ENCODE measurements at regions not wholly inside any gene's neighbourhood (a gene's known extent, or its start where the extent isn't known, plus 50 kb on each side); places are given as distances from the start of the nearest gene placed in this dataset.

- TF ChIP-seq CTCF (IDR thresholded peaks at IDR 0.05; ENCODE audit: low read depth, low read length, missing control alignments), result no peak
- no peak overlapping the region for H3K27ac ChIP-seq
- H3K36me3 ChIP-seq (replicated peaks), result no peaks in the 10 kb centered on the region
- no peak for DNase-seq
- H3K4me3 ChIP-seq (ENCODE audit: low read depth, low read length), result no peak overlapping the region
- in situ Hi-C loops (cut with HindIII; ENCODE audit: low pct_ligation_motif_present, low sequenced_read_pairs), result no loop called here
- H3K27me3 ChIP-seq (replicated peaks), result no peaks in the 10 kb centered on the region
Observed at GRCh38 chr6:166692723-166693302, 65.8 kb upstream of the RPS6KA2 start.

- TF ChIP-seq CTCF (IDR thresholded peaks at IDR 0.05; ENCODE audit: low read depth, low read length, missing control alignments), result no peak
- Histone ChIP-seq H3K4me3 (ENCODE audit: low read depth, low read length) (no peak overlapping the region), H3K36me3 (replicated peaks) (no peaks in the 10 kb centered on the region), H3K27me3 (replicated peaks) (no peaks in the 10 kb centered on the region), H3K27ac (no peak overlapping the region)
- no peak for DNase-seq
- in situ Hi-C loops (cut with HindIII; ENCODE audit: low pct_ligation_motif_present, low sequenced_read_pairs), result no loop called here
Observed at GRCh38 chr6:166691746-166692145, 64.7 kb upstream of the RPS6KA2 start.

- Histone ChIP-seq H3K27me3 (replicated peaks) (no peaks in the 10 kb centered on the region), H3K27ac (no peak overlapping the region), H3K4me3 (ENCODE audit: low read depth, low read length) (no peak overlapping the region), H3K36me3 (replicated peaks) (no peaks in the 10 kb centered on the region)
- in situ Hi-C loops (cut with HindIII; ENCODE audit: low pct_ligation_motif_present, low sequenced_read_pairs), result no loop called here
- TF ChIP-seq CTCF (IDR thresholded peaks at IDR 0.05; ENCODE audit: low read depth, low read length, missing control alignments), result no peak
- peak; percentile 14 for DNase-seq
Observed at GRCh38 chr6:166691199-166691598, 64.1 kb upstream of the RPS6KA2 start.

- TF ChIP-seq CTCF (IDR thresholded peaks at IDR 0.05; ENCODE audit: low read depth, low read length, missing control alignments), result no peak
- Histone ChIP-seq H3K27ac (no peak overlapping the region), H3K36me3 (replicated peaks) (no peaks in the 10 kb centered on the region), H3K4me3 (ENCODE audit: low read depth, low read length) (no peak overlapping the region), H3K27me3 (replicated peaks) (no peaks in the 10 kb centered on the region)
- in situ Hi-C loops (cut with HindIII; ENCODE audit: low pct_ligation_motif_present, low sequenced_read_pairs), result no loop called here
- DNase-seq, result no peak
Observed at GRCh38 chr6:166689687-166690086, 62.6 kb upstream of the RPS6KA2 start.

GRCh38 chr6:166688901-166689300 is 61.9 kb upstream of the RPS6KA2 start:
- in situ Hi-C loops (cut with HindIII; ENCODE audit: low pct_ligation_motif_present, low sequenced_read_pairs), result no loop called here

More at GRCh38 chr6:166688901-166689300, 61.9 kb upstream of the RPS6KA2 start:
- Histone ChIP-seq H3K4me3 (ENCODE audit: low read depth, low read length) (no peak overlapping the region), H3K27ac (no peak overlapping the region), H3K27me3 (replicated peaks) (no peaks in the 10 kb centered on the region), H3K36me3 (replicated peaks) (no peaks in the 10 kb centered on the region)
- no peak for DNase-seq
- TF ChIP-seq CTCF (IDR thresholded peaks at IDR 0.05; ENCODE audit: low read depth, low read length, missing control alignments), result no peak
